ENCODE measurements at regions not wholly inside any gene's neighbourhood (a gene's known extent, or its start where the extent isn't known, plus 50 kb on each side); places are given as distances from the start of the nearest gene placed in this dataset.

DNA sequence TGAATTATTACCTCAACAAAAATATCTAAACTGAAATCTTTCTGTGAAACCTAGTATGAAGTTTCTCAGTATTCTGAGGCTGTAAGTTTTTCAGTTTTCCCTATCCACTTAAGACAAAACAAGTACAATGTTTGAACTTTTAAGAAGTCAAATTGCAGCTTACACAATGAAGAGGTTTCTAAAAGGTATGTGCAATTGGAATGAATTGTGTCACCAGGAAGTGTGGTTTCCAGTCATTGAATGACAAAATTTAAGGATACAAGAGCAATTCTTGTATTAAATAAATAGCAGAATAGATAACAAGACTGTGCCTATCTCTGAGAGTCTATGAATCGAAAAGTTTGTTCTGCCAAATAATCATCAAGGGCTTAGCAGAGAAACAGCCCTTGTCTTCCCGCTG, 207.3 kb downstream of the ANKRD50 start:
- TF ChIP-seq, protein P1, sequence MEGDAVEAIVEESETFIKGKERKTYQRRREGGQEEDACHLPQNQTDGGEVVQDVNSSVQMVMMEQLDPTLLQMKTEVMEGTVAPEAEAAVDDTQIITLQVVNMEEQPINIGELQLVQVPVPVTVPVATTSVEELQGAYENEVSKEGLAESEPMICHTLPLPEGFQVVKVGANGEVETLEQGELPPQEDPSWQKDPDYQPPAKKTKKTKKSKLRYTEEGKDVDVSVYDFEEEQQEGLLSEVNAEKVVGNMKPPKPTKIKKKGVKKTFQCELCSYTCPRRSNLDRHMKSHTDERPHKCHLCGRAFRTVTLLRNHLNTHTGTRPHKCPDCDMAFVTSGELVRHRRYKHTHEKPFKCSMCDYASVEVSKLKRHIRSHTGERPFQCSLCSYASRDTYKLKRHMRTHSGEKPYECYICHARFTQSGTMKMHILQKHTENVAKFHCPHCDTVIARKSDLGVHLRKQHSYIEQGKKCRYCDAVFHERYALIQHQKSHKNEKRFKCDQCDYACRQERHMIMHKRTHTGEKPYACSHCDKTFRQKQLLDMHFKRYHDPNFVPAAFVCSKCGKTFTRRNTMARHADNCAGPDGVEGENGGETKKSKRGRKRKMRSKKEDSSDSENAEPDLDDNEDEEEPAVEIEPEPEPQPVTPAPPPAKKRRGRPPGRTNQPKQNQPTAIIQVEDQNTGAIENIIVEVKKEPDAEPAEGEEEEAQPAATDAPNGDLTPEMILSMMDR (conservative IDR thresholded peaks at IDR 0.05 in 1 of 2, IDR thresholded peaks at IDR 0.05 in 1 of 2; ENCODE audit: extremely low read depth in 1 of 2, insufficient read depth in 1 of 2, low read depth in 1 of 2, low read length in 2 of 2): no peak
- TF ChIP-seq EZH2 (IDR thresholded peaks at IDR 0.05; ENCODE audit: borderline replicate concordance, low read length): no peak
